Right lobe of liver (tissue), 6 donors: ENCODE measurements at regions not wholly inside any gene's neighbourhood (a gene's known extent, or its start where the extent isn't known, plus 50 kb on each side); places are given as distances from the start of the nearest gene placed in this dataset.

Source experiments
- ATAC-seq, 4 donors: fragments of 200-7000 bp; cut with Tn5 transposase; one replicate each; pipeline ENCODE4 v1.9.1; 2020; ENCODE audit warnings: mild to moderate bottlenecking in 4 of 4, moderate library complexity in 4 of 4
- DNase-seq, 3 donors: peaks; one replicate each; pipeline ENCODE4 v3.0.0-alpha.2; 2020
- H3K27ac ChIP-seq, 3 donors: fragments of 200-600 bp; one replicate each; pipeline ENCODE4 v1.8.0; 2022
- H3K27me3 ChIP-seq, 2 donors: fragments of 200-600 bp; one replicate each; pipeline ENCODE4 v1.8.0; 2022
- H3K36me3 ChIP-seq, 4 donors: fragments of 200-600 bp; sonication (generic) in 1 of 4; one replicate each; pipeline versions ENCODE4 v1.5.1 to v1.8.0; 2017 to 2022; ENCODE audit warnings: control low read depth in 1 of 4
- H3K4me1 ChIP-seq, 4 donors: fragments of 200-600 bp; sonication (generic) in 1 of 4; one replicate each; pipeline versions ENCODE4 v1.5.1 to v1.8.0; 2017 to 2022; ENCODE audit warnings: control low read depth in 1 of 4
- H3K4me3 ChIP-seq, 3 donors: fragments of 200-600 bp; one replicate each; pipeline ENCODE4 v1.8.0; 2022
- H3K9me3 ChIP-seq, 4 donors: fragments of 200-600 bp; sonication (generic) in 1 of 4; one replicate each; pipeline versions ENCODE4 v1.5.1 to v1.8.0; 2017 to 2022; ENCODE audit warnings: control low read depth in 1 of 4
- CTCF ChIP-seq, 4 donors: fragments of 200-600 bp in 3 of 4; fragments of 450-650 bp in 1 of 4; IDR thresholded peaks; one replicate each; pipeline versions ENCODE4 v1.5.1 to v1.8.0; 2016 to 2022; ENCODE audit warnings: antibody characterized with exemption in 4 of 4, mild to moderate bottlenecking in 2 of 4
- POLR2A ChIP-seq: fragments of 450-650 bp; IDR thresholded peaks from one replicate; pipeline ENCODE4 v1.6.1; 2017; ENCODE audit warnings: antibody characterized with exemption, mild to moderate bottlenecking
- WGBS: methylation state at CpG from one replicate; pipeline ENCODE4 v1.1.6; 2018; ENCODE audit warnings: low coverage, low lambda C conversion rate; ENCODE audit not compliant: insufficient coverage; ENCODE audit errors: missing lambda C conversion rate; 5-methylcytosine and 5-hydroxymethylcytosine counted together
- intact Hi-C, 2 donors: fragments of 100-400 bp; cut with DNase I; formaldehyde crosslinking; loops; one replicate each; pipeline versions ENCODE4 v1.11.2 to v1.14.1; 2022
- donor health status: DM: no; HTN: yes; CAD: no.
- donor health status: DM: no; HTN: no; CAD: no.
- donor health status: DM: no; HTN: no; CAD: no.
- donor health status: DM: no; HTN: yes; CAD: no.
- donor health status: DM: no; HTN: yes; CAD: no.

GRCh38 chr3:176911579-176911978 is 285.7 kb downstream of the TBL1XR1 start:
- WGBS = 73% methylated on average over 1 of the region's 1 CpG
- H3K9me3 ChIP-seq = no peaks in the 10 kb centered on the region
- no peak for DNase-seq
- intact Hi-C loops = no loop called here
- H3K27me3 ChIP-seq = no peaks in the 10 kb centered on the region
- no peaks in the 10 kb centered on the region for H3K36me3 ChIP-seq
- no peak overlapping the region for H3K4me3 ChIP-seq
- TF ChIP-seq CTCF (IDR thresholded peaks at IDR 0.05) = no peak
- no peak for TF ChIP-seq POLR2A
- H3K27ac ChIP-seq = no peak overlapping the region
- peaks cover 0 to 4% (median 0%) of the 10 kb centered on the region in 4 donors for H3K4me1 ChIP-seq
- ATAC-seq = no peak

GRCh38 chr3:176909044-176909443 is 288.2 kb downstream of the TBL1XR1 start:
- intact Hi-C loops = no loop called here
- 63% methylated on average over 4 of the region's 4 CpGs for WGBS

GRCh38 chr3:176906046-176906905 is 291.0 kb downstream of the TBL1XR1 start:
- Histone ChIP-seq H3K36me3 (no peaks in the 10 kb centered on the region), H3K9me3 (no peaks in the 10 kb centered on the region), H3K27me3 (no peaks in the 10 kb centered on the region), H3K4me3 (no peak overlapping the region), H3K4me1 (peaks cover 0 to 11% (median 0%) of the 10 kb centered on the region in 4 donors), H3K27ac (peak overlapping the region; percentile 45 to 48 (median 46))
- intact Hi-C loops = no loop called here
- no peak for TF ChIP-seq CTCF (IDR thresholded peaks at IDR 0.05)
- TF ChIP-seq POLR2A = no peak
- WGBS = 33% methylated on average over 5 of the region's 5 CpGs
- peak; percentile 88 to 97 (median 92) for ATAC-seq
- DNase-seq = peak in 1 of 3 donors; percentile 49

More at GRCh38 chr3:176909044-176909443, 288.2 kb downstream of the TBL1XR1 start:
- Histone ChIP-seq H3K9me3 (no peaks in the 10 kb centered on the region), H3K27me3 (no peaks in the 10 kb centered on the region), H3K4me1 (peaks cover 0 to 11% (median 0%) of the 10 kb centered on the region in 4 donors), H3K27ac (no peak overlapping the region), H3K36me3 (no peaks in the 10 kb centered on the region), H3K4me3 (no peak overlapping the region)
- ATAC-seq = peak in 2 of 4 donors; percentile 12 to 54
- no peak for DNase-seq
- TF ChIP-seq POLR2A = no peak
- TF ChIP-seq CTCF (IDR thresholded peaks at IDR 0.05) = no peak

GRCh38 chr3:176905331-176905730 is 292.0 kb downstream of the TBL1XR1 start:
- DNase-seq (no peak), ATAC-seq (no peak)
- no peak overlapping the region for H3K27ac ChIP-seq
- H3K36me3 ChIP-seq = no peaks in the 10 kb centered on the region
- 41% methylated on average over 1 of the region's 1 CpG for WGBS
- no peak overlapping the region for H3K4me3 ChIP-seq
- H3K27me3 ChIP-seq = no peaks in the 10 kb centered on the region
- intact Hi-C loops = no loop called here
- no peaks in the 10 kb centered on the region for H3K9me3 ChIP-seq
- no peak for TF ChIP-seq CTCF (IDR thresholded peaks at IDR 0.05)
- no peak for TF ChIP-seq POLR2A
- peaks cover 0 to 11% (median 0%) of the 10 kb centered on the region in 4 donors for H3K4me1 ChIP-seq
